GM12875 (cell line): ENCODE measurements at regions not wholly inside any gene's neighbourhood (a gene's known extent, or its start where the extent isn't known, plus 50 kb on each side); places are given as distances from the start of the nearest gene placed in this dataset.
"Not testable (repeated sequence)": the region's sequence is repeated elsewhere in the genome, so short reads cannot be mapped to it uniquely, and the experiment has no call there.

Source experiments
- H3K4me3 ChIP-seq: one replicate; pipeline ENCODE4 v1.5.1; 2011; ENCODE audit warnings: low read depth, low read length, control low read depth
- CTCF ChIP-seq: IDR thresholded peaks from 2 replicates; pipeline ENCODE4 v1.5.1; 2011; ENCODE audit warnings: low read depth, mild to moderate bottlenecking, control low read depth, inconsistent platforms, low read length, moderate library complexity, borderline replicate concordance; ENCODE audit not compliant: insufficient read depth

DNA sequence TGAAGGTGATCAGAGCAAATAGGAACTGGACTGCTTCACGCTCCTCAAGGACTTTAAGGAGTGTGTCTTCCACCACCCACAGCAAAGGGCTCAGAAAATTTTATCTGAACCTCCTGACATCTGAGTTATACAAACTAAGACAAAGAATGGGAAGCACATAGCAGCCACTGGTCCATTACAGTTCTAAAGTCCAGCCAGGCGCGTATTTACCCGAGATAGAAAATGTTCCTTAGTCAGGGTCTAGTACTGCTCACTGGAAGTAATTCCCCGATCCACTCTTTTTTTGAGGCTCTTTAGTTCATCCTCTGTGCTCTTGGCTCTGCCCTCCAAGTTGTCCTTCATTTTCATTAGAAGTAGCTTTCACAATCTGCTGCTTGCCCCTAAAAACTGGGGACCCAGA, 88.5 kb upstream of the GOLGA8J start:
- H3K4me3 ChIP-seq, result no peak overlapping the region
- TF ChIP-seq CTCF, result no peak

- TF ChIP-seq CTCF, result no peak
- no peak overlapping the region for H3K4me3 ChIP-seq
These were observed 91.8 kb upstream of the GOLGA8J start for GRCh38 chr15:29990954-29991353.

- no peak for TF ChIP-seq CTCF
- H3K4me3 ChIP-seq, result no peak overlapping the region
These were observed 92.7 kb upstream of the GOLGA8J start for GRCh38 chr15:29990035-29990434.

DNA sequence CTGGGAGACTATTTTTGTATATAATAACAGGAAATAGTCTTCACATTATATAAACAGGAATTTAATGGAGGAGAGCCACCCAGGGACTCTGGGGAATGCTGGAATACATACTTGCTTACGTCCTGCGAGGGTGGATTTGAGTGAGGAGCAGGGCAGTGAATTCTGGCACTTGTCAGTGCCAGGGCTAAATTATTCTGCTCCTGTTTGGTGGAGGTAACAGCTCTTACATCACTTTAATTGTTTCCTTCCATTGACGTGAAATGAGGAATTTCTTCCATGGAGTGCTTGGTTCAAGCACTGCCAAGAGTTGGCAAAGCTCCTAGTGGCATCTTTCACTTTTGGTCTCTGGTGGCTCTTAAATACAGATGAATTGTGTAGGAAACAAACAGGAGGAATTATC, 94.1 kb upstream of the GOLGA8J start:
- no peak overlapping the region for H3K4me3 ChIP-seq
- TF ChIP-seq CTCF, result no peak

DNA sequence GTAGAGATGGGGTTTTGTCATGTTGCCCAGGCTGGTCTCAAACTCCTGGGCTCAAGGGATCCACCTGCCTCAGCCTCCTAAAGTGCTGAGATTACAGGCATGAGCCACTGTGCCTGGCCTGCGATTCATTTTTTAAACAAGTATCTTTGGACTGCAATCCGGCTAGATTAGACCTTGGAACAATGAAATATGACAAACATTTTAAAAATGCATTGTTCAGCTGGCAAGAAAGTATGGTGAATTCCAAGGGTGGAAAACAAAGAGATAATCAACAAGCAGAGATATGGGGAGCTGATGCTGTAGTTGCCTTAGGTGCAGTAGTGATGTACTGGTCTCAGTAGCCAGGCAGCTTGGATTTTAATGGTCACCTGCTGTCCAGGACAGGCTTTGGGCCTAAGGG, 95.8 kb upstream of the GOLGA8J start:
- no peak overlapping the region for H3K4me3 ChIP-seq
- TF ChIP-seq CTCF, result no peak

DNA sequence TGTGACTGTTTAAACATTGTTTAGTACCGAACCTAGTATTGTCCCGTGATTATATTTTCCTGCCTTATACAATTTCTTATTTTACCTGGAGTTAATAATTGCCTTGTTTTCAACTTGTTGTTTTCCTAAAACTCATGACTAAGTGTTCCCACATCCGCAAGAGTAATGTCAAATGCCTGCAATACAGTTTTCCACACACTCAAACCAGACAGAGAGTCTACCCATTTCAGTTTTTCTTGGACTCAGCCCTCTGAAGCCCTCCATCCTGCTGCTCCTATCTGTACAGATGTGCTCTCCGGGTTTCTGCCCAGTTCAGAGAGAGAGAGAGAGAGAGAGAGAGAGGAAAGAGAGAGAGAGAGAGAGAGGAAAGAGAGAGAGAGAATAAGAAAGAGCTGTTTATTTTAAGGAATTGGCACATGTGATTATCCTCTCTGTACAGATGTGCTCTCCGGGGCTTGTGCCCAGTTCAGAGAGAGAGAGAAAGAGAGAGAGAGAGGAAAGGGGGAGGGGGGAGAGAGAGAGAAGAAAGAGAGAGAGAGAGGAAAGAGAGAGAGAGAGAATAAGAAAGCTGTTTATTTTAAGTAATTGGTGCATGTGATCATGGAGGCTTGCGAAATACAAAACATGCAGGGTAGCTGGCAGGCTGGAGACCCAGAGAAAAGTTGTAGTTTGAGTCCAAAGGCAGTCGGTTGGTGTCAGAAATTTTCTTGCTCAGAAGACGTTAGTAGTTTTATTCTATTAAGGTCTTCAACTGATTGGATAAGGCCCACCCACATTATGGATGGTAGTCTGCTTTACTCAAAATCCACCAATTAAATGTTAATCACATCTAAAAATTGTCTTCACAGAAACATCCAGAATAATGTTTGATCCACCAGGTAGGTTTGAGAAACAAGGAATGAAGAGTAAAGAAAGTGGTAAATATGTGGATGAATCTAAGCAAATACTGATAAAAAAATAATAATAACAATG, 104.1 kb upstream of the GOLGA8J start:
- H3K4me3 ChIP-seq, result no peak overlapping the region
- TF ChIP-seq CTCF, result no peak

DNA sequence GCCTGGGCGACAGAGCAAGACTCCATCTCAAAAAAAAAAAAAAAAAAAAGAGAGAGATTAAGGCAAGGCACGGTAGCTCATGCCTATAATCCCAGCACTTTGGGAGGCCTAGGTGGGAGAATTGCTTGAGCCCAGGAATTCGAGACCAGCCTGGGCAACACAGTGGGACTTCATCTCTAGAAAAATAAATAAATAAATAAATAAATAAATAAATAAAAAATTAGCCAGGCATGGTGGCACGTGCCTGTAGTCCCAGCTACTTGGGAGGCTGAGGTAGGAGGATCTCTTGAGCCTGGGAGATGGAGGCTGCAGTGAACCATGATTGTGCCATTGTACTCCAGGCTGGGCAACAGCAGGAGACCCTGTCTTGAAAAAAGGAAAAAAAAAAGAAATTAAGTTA, 108.7 kb upstream of the GOLGA8J start:
- not testable (repeated sequence) for H3K4me3 ChIP-seq
